NCI-H460 (cell line): ENCODE measurements at regions not wholly inside any gene's neighbourhood (a gene's known extent, or its start where the extent isn't known, plus 50 kb on each side); places are given as distances from the start of the nearest gene placed in this dataset.
"Not testable (repeated sequence)": the region's sequence is repeated elsewhere in the genome, so short reads cannot be mapped to it uniquely, and the experiment has no call there.

Experiments
- DNase-seq: peaks from one replicate; pipeline ENCODE4 v3.0.0-alpha.2; 2016; ENCODE audit warnings: low read depth; ENCODE audit errors: extremely low read depth

- DNase-seq, result no peak
These were observed 92.8 kb upstream of the MLN start for GRCh38 chr6:33896391-33897188.

- no peak for DNase-seq
These were observed 92.2 kb upstream of the MLN start for GRCh38 chr6:33895988-33896387.

- DNase-seq, result no peak
These were observed 91.5 kb upstream of the MLN start for GRCh38 chr6:33895296-33895695.

DNA sequence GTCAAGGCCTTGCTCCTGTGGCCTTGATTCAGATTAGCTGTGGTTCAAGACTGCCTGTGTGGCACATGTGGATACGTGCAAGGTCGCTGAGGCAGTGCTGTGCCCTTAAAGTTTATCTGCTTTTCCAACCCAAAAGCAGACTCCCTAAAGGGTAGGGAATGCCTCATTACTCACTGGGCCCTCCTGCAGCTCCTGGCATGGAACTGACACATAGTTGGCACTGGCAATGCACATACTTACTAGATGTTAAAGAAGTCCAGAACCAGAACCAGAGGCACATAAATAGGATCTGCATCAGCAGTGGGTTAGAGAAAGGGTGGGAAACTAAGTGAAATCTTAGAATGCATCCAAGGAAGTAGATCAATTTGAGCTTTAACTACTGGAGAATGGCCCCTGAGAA lies 90.6 kb upstream of the MLN start:
- no peak for DNase-seq

DNA sequence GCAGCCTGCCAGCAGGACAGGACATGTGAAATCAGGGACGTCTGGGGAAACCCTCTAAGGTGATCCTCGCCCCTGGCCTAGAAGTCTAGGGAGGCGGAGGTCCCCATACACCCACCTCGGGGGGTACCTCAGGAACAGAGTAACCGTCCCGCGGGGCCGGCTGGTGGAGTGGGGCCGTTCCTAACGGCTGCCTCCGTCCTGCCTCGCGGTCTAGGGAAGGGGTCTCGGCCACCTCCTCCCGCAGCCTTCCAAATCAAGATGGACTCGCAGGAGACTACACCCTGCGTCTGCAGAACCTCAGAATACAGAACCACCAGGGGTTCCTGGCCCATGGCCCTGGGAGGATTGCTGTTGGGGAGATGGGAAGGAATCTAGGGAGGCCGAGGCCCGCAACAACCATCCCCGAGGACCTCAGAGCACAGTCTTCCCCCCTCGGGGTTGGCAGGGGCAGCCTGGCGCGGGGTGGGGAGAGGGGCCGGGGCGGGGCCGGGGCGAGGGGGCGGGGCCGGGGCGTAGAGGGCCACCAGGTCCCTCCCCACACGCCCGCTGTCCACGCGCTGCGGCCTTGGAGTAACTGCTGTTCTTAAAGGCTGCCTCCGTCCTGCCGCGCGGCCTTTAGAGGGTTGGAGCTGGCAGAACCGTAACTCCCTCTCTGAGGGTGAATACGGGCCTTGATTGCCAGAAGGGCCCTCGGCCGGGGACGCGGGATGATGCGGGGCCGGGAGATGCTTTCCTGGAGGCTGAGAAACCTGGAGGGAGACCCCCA lies 89.0 kb upstream of the MLN start:
- no peak for DNase-seq

GRCh38 chr6:33888664-33889200 lies 84.9 kb upstream of the MLN start:
- no peak for DNase-seq

DNA sequence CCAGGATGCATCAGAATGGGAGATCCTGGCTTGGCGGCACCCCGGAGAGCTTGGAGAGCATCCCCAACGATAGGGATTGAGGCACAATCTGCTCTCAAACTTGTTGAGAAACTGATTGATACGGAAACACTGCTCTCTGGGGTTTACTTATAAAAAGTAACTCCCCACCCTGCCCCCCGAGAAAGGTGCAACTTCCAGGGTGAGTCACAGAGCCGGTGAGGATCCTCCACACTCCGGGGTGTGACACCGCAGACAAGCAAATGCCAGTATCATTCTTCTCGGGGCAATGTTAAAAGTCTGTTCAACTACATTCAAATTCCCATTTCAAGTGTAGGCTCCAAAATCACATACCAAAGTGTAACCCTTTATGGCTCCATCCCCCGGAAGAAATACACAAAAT lies 84.4 kb upstream of the MLN start:
- DNase-seq, result no peak

DNA sequence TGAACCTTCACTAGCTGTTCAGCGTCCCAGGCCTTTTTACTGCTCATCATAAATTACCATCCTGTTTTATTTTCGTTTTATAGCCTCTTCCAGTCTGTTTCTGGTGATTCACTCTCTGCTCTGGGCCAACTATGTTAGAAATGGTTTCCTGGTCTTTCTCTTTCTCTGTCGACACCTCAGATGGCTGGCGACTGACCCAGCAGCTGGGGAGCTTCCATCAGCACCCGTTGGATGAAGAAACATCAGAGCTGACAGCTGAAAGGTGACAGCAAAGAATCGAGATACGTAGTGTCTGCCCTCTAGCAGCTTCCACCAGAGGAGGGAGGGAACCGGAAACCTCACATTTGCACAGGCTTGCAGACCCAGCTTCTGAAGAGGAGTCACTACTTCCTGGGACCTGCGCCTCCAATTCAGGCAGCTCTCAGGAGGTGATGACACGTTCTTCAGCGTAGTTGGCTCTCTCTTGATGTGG lies 82.9 kb upstream of the MLN start:
- no peak for DNase-seq

DNA sequence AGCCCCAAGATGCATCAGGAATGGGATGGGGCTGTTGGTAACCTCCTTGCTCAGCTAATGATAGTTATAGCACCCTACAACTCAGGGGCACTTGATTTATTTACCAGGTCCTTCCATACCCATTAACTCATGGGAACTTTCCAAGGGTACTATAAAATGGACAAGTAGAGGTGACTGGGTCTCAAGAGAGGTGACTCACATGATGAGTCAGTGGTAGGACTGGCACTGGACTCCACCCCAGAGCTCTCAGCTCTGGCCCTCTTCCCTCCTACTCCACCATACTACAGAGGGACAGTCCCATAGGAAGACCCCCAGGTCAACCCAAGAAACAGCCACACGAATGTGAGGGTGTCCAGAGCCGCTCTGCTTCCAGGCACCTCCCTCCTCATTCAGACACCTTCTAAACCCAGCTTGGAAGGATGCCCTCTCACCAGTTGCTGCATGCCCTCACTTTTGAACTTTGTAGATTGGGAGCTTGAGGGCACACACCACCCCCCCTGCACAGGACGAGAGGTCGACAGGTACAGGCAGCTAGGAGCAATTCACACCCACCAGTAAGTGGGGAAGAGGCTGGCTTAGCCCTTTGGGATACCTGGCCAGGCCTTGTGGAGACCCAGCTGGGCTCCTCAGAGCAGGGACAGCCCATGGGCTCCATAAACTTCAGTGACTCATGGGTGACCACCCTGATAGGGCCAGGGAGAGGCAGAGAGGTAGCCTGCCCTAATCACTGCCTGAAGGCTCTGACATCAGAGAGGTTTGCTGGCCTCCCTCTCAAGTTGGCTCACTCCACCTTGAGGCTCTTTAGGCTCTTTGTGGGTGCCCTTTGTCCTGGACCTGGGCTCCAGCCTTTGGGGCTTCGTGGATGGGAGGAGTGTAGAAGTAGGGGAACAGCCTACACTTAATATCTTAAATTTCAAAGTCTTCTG lies 81.6 kb upstream of the MLN start:
- peak; percentile 31 for DNase-seq

- DNase-seq, result not testable (repeated sequence)
These were observed 79.8 kb upstream of the MLN start for GRCh38 chr6:33883621-33884020.

DNA sequence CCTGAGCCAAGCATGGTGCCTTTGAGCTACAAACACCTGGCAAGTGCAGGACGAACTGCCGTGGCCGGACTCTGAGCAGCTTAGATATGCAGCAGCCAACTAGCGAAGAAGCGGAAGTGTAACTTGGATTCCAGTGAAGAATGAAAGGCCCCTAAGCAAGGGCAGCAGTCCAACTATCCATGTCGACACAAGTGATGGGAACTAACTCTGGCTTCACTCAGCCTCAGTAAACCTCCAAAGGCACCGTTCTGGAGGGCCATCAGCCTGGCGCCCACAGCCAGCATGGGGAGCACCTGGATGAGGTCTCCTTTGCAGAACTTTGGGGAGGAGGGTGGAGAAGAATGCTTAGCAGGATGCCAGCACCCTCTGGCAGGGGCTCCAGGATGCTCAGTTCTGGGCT lies 78.4 kb upstream of the MLN start:
- DNase-seq, result no peak

DNA sequence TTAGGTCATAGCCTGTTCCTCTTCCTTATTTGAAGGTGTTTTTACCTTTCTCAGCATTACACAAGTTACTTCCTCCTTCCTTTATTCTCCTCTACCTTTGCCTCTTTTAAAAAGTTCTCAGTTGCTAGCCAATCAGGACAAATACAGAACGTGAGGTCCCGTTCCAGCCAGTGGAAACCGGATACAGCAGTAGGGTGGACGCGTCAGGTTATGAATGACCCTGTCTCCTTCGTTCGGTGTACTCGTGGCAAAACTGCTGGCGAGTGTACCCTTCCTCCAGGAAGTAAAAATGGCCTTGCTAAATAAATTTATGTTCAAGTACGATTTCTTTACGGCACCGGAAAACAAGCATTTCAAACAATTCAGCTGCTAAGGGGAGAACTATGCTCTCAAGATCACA lies 77.0 kb upstream of the MLN start:
- DNase-seq, result no peak

- no peak for DNase-seq
These were observed 76.4 kb upstream of the MLN start for GRCh38 chr6:33880104-33880678.

GRCh38 chr6:33878562-33878961 lies 74.8 kb upstream of the MLN start:
- DNase-seq, result no peak

- DNase-seq, result no peak
These were observed 74.3 kb upstream of the MLN start for GRCh38 chr6:33877982-33878535.

GRCh38 chr6:33875696-33876095 lies 71.9 kb upstream of the MLN start:
- no peak for DNase-seq

- DNase-seq, result no peak
These were observed 71.4 kb upstream of the MLN start for GRCh38 chr6:33875141-33875581.

DNA sequence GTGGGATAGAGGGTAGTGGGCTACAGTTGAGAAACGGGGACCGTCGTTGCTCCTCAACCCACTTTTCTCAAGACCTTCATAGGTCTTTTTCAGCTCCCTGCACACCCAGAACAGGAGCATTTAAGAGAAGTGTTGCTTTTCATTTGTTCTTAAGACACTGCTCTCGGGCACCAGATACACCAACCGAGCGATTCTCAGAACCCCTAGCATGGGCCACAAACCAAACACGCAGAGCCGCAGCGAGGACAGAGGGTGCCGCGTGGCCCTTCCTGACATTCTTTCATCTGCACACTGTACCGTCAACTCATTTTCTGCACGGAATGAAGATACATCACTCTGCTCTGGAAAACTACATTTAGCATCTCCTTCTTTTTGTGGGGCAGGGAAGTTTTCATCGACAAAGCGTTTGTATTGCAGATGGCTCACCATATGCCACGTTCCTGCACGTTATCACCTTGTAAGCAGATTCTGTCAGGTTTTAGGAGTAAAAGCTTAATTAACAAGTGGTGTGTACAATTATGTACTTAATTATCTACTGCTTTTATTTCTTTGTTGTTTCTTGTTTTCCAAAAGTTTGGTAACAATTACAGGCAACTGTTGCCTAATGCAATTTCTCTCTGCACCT lies 70.4 kb upstream of the MLN start:
- no peak for DNase-seq

DNA sequence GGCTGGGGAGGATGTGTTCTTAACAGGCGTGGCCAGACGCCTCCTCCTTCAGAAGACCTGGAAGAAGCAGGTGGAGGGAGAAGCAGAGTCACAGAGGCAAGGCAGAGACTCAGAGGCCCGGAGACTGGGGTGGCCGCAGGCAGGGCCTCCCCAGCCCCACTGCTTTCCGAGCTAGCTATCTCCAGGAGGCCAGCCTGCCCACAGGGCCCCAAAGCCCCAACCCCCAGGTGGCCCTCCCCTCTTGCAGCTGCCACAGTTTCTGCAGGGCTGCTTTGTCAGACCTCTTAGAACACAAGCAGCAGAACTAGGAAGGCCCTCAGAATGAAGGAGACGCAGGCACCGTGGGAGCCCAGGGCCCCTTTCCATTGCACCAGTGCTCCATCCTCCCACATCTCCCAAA lies 69.0 kb upstream of the MLN start:
- no peak for DNase-seq
